HG03439 (cell line): ENCODE measurements at regions not wholly inside any gene's neighbourhood (a gene's known extent, or its start where the extent isn't known, plus 50 kb on each side); places are given as distances from the start of the nearest gene placed in this dataset.

ENCODE experiments used
- ATAC-seq: cut with Tn5 transposase; IDR thresholded peaks from one replicate; pipeline ENCODE4 v1.9.1; 2021; ENCODE audit warnings: mild to moderate bottlenecking, moderate library complexity; ENCODE audit not compliant: unreplicated experiment

DNA sequence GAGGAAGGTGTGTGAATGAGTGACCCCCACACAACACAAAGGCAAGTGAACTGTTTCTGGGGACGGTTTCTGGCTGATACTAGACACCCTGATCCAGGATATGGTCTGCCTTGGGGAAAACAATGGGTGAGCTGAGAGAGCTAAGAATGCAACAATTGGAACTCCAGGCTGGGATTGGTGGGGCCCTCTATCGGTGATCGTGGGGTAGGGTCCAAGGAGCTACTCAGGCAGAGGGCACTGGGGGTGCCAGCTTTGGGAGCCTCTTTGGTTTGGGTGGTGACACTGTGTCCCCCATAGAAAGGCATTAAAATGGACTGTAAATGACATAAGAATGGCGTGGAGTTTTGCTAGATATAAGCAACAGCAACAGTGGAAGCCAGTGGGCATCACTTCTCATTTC, 439.1 kb downstream of the DMAC1 start:
- no peak for ATAC-seq

DNA sequence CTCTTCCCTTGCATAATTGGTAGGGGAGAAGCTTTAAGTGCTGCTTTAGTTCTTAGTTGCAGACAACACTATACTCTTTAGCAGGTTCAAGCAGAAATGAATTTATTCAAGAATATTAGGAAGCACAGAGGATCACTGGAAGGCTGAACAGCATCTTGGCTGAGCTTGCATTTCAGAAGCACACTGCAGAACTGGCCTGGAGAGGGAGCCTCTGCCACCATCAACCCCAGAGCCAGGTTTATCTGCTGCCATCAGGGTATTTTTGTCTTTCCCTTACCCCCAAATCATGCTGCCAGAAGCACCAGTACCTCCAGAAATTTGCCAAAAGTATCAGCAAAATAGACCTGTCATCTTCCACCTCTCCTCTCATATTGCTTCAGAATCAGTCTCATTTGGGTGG, 440.7 kb downstream of the DMAC1 start:
- no peak for ATAC-seq

GRCh38 chr9:7354704-7355103, 444.9 kb downstream of the DMAC1 start:
- ATAC-seq: no peak

- ATAC-seq: no peak
Measured at GRCh38 chr9:7348692-7349091, 450.9 kb downstream of the DMAC1 start.

- ATAC-seq: no peak
Measured at GRCh38 chr9:7347556-7347955, 452.0 kb downstream of the DMAC1 start.

- no peak for ATAC-seq
Measured at GRCh38 chr9:7346144-7346543, 453.4 kb downstream of the DMAC1 start.

- ATAC-seq: no peak
Measured at GRCh38 chr9:7342736-7343135, 456.8 kb downstream of the DMAC1 start.

DNA sequence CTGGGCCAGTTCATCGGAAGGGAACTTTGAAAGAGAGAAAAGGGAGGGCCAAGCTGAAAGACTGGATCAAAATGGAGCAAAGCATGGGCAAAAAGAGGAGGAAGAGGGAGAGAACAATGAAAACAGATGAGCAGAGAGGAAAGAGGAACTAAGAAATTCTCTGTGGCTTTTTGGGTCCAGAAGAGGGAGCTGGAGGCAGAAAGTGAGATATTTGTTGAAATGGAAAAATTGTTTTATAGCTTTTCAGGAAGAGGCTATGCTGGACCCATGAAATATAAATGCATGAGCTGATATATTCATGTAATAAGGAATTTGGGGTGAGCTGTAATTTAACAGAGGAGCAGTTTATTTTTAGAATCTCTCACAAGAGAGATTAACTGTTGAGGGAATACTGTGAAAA, 457.3 kb downstream of the DMAC1 start:
- no peak for ATAC-seq

DNA sequence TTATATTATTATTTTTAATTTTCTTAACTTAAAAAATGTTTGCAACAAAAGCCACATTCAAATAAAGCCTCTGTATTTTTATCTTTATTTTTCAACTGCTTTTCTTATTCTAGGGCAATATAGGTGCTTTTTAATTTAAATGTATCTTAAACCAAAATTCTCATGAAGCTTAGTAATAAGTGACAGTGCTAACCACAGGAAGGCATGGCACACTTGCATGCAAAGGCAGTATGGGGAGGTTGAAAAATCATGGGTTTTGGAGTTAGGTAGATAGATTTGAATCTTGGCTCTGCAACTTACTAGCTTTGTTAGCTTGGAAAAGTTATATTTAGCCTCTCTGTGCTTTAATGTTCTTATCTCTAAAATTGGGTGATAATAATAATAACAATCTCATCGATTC, 458.0 kb downstream of the DMAC1 start:
- no peak for ATAC-seq

DNA sequence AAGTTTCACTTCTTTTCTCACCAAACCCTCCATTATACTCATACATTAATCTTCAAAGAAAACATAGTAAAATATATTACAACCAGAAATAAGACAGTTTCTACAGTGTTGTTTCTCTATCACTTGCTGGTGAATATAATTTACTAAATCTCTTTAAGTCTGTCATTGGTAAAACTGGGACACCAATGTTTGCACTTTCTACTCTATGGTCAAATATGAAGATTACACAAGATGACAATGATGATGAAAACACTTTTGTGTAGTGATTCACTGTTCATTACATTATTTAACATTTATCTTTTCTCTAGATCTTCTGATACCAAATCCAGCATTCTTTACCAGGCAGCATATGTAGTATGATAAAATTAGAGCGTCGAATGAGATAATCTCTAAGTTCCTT, 459.1 kb downstream of the DMAC1 start:
- ATAC-seq: no peak

- no peak for ATAC-seq
Measured at GRCh38 chr9:7338586-7339281, 460.8 kb downstream of the DMAC1 start.

DNA sequence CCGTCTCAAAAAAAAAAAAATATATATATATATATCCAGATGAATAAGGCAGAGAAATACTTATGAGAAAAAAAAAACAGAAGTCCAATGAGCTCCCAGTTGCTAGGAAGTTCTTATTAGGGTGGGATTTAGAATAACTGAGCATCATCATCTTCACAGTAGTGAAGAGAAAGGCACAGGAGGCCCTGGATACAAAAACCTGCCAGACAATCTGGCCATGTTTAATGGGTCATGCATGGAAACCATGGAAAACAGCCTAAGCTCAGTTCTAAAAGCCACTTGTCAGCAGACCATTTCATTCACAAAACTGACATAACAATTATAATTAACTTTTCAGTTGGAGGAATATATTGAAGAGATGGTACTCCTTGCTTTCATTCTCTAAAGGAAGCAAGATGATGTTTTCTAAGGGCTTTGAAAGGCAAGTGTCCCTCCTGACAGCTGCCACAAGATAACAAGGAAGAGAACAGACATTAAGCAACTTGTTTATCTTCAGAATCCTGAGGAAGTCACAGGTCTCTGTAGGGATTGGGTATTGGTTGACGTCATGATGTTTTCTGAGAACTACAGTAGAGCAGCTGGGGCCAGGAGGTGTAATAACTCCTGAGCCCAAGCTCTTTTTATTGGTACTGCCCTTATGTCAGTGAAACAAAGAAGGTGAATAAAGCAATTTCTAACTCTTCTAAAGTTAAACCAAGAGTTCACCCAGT, 463.1 kb downstream of the DMAC1 start:
- no peak for ATAC-seq

DNA sequence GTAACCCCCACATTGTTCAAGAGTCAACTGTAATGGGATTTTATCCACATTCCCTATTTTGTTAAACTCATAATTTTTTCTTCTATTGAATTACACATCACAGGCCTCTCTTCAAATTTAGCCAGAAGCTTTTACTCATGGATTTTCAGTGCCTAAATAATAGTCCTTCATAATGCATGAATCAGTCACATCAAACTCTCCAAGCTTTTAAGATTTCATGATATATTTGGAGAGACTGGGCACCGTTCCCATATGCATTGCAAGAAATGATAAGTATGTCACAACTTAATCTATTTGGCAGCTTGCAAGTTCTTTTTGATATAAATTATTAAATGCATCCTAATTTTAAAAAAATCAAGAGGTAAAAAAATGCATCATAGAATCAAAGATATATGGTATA, 465.9 kb downstream of the DMAC1 start:
- no peak for ATAC-seq

GRCh38 chr9:7332780-7333179, 466.8 kb downstream of the DMAC1 start:
- ATAC-seq: no peak

DNA sequence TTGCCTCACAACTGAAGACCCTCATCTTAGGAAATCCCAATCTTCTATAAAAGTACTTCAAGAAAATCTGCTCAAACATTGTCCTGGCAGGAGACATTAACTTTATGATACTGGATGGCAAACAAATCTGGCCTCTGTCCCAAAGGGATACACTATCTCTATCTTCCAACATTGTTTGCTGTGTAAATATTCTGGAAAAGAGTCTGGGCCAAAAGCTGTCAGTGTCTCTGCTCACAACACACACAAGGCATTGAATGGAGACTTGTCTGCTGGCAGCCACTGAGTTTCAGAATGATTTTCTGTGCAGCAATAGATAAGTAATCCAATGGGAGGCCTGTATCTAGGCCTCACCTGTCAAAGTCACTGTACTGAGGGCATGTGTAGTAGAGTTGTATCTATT, 471.1 kb downstream of the DMAC1 start:
- no peak for ATAC-seq

GRCh38 chr9:7325995-7326394, 473.6 kb downstream of the DMAC1 start:
- ATAC-seq: no peak

DNA sequence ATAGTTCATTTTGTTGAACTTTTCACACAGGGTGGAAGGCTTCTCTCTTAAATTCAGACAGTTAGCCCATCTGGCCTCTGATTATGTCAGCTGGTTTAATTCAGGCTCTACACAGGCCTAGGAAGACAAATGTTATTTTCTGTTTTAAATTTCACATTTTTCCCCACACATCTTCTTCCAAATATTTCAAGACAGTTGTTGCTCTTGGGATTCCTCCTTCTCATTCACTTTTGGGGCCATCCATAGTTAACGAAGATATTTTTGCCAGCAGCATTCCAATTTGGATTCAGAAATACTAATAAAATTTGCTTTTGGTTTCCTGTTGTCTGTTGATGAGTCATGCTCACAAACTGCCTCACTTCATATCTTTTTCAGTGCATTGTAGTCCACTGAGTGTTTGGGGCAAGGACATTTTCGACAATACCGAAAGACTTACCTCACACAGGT, 475.4 kb downstream of the DMAC1 start:
- ATAC-seq: no peak

GRCh38 chr9:7320841-7321240, 478.7 kb downstream of the DMAC1 start:
- ATAC-seq: no peak

GRCh38 chr9:7320139-7320538, 479.4 kb downstream of the DMAC1 start:
- ATAC-seq: no peak

- no peak for ATAC-seq
Measured at GRCh38 chr9:7318920-7319319, 480.7 kb downstream of the DMAC1 start.

DNA sequence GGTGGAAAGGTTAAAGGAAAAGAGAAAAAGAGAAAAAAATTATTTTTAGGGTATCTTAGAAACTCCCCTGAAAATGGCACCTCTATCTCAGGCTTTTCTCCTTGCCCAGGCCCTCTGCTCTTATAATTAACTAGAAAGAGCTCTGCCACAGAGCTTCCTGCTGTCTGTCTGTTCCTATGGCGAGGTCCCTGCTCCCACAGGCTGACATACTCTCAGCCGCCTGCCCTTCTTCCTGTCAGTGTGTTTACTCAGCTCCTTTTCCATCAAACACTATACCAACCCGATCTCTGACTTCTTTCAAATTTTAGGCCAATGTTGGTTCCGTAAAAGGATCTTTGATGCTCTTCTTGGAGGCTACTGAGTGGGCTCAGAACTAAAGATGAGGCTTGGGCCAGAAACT, 482.6 kb downstream of the DMAC1 start:
- no peak for ATAC-seq

DNA sequence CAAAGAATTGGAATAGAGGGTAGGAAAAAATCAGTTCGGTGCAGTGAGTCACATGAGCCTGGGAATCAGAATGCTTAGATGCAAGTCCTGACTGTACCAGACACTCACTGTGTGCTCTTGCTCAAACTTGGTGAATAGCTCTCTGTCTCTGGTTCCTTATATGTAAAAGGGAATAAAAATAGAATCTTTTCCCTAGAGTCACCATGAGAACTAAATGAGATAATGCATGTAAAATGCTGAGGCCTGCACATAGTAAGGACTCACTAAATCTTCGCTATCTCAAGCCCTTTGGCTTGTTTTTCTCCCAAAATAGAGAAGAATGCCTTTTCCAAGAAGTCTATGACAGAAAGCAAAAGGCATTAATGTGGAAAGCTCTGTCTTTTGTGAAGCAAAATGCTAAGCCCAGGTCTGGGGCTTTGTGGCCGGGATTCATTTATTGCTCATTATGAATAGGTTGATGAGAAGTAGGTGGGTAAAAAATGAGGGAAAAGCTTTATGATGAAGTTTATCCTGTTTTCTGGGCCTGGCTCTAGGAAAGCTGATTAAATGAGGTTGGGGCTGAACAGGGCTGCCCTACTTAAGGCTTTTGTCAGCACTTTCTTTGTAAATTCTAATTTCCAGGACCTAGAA, 483.3 kb downstream of the DMAC1 start:
- no peak for ATAC-seq
